WERI-Rb-1 (cell line): ENCODE measurements at regions not wholly inside any gene's neighbourhood (a gene's known extent, or its start where the extent isn't known, plus 50 kb on each side); places are given as distances from the start of the nearest gene placed in this dataset.
"Not testable (repeated sequence)": the region's sequence is repeated elsewhere in the genome, so short reads cannot be mapped to it uniquely, and the experiment has no call there.

Source experiments
- DNase-seq: peaks from one replicate; pipeline ENCODE4 v3.0.0-alpha.2; 2020
- H3K27ac ChIP-seq: fragments of 250-450 bp; sonication (Bioruptor Pico); 2 replicates; pipeline ENCODE4 v1.5.1; 2020; ENCODE audit warnings: mild to moderate bottlenecking, moderate library complexity
- H3K27me3 ChIP-seq: fragments of 250-450 bp; sonication (Bioruptor Pico); 2 replicates; pipeline ENCODE4 v1.5.1; 2021; ENCODE audit warnings: mild to moderate bottlenecking, low read depth, moderate library complexity; ENCODE audit not compliant: insufficient read depth, severe bottlenecking
- H3K36me3 ChIP-seq: fragments of 250-450 bp; sonication (Bioruptor Pico); 2 replicates; pipeline ENCODE4 v1.5.1; 2020; ENCODE audit warnings: mild to moderate bottlenecking, moderate library complexity
- H3K4me3 ChIP-seq: 2 replicates; pipeline ENCODE4 v1.5.1; 2011; ENCODE audit warnings: low read depth, mild to moderate bottlenecking, control low read depth, low read length
- H3K9me3 ChIP-seq: fragments of 250-450 bp; sonication (Bioruptor Pico); 2 replicates; pipeline ENCODE4 v1.5.1; 2021; ENCODE audit warnings: mild to moderate bottlenecking, moderate library complexity; ENCODE audit not compliant: severe bottlenecking
- TF ChIP-seq, protein P1 (sequence below): IDR thresholded peaks from 2 replicates; pipeline ENCODE4 v1.5.1; 2011; ENCODE audit warnings: low read depth, mild to moderate bottlenecking, control low read depth, inconsistent platforms, low read length

GRCh38 chr10:52577047-52577446 is 195.5 kb downstream of the MBL2 start:
- Histone ChIP-seq H3K4me3 (no peak overlapping the region), H3K36me3 (no peaks in the 10 kb centered on the region), H3K9me3 (no peaks in the 10 kb centered on the region), H3K27me3 (peaks cover 2% of the 10 kb centered on the region), H3K27ac (no peak overlapping the region)
- TF ChIP-seq, protein P1, sequence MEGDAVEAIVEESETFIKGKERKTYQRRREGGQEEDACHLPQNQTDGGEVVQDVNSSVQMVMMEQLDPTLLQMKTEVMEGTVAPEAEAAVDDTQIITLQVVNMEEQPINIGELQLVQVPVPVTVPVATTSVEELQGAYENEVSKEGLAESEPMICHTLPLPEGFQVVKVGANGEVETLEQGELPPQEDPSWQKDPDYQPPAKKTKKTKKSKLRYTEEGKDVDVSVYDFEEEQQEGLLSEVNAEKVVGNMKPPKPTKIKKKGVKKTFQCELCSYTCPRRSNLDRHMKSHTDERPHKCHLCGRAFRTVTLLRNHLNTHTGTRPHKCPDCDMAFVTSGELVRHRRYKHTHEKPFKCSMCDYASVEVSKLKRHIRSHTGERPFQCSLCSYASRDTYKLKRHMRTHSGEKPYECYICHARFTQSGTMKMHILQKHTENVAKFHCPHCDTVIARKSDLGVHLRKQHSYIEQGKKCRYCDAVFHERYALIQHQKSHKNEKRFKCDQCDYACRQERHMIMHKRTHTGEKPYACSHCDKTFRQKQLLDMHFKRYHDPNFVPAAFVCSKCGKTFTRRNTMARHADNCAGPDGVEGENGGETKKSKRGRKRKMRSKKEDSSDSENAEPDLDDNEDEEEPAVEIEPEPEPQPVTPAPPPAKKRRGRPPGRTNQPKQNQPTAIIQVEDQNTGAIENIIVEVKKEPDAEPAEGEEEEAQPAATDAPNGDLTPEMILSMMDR, result no peak
- no peak for DNase-seq

DNA sequence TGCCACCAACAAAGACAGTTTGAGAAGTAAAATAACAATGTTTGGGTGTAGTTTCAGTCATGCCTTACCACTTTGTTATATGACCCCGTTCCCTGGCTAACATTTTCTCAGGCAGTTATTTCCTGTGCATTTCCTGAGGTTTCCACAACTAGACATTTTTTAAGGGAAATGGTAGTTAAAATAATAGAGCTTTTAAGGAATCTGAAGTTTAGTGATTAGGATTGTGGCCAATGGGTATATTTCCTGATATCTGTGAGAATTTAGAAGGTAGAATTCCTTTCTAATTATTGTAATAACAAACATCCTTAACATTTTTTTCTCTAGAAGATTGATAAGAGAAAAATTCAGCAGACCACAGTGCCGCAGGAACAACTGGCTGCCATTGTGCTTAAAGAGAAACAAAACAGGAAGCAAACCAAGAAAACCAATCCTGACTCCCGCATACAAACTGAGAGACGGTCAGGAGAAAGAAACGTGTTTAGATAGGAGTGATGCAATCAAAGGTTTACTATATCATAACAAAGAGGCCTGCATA is 193.6 kb downstream of the MBL2 start:
- DNase-seq, result no peak
- no peak overlapping the region for H3K27ac ChIP-seq
- TF ChIP-seq, protein P1, result no peak
- no peaks in the 10 kb centered on the region for H3K36me3 ChIP-seq
- no peak overlapping the region for H3K4me3 ChIP-seq
- no peaks in the 10 kb centered on the region for H3K9me3 ChIP-seq
- peaks cover 2% of the 10 kb centered on the region for H3K27me3 ChIP-seq

DNA sequence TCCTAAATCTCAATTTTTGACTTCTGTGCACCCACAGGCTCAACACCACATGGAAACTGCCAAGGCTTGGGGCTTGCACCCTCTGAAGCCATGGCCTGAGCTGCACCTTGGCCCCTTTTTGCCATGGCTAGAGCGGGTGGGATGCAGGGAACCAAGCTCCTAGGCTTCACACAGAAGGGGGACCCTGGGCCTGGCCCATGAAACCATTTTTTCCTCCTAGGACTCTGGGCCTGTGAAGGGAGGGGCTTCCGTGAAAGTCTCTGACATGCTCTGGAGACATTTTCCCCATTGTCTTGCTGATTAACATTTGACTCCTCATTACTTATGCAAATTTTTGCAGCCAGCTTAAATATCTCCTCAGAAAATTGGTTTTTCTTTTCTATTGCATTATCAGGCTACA is 190.9 kb downstream of the MBL2 start:
- H3K27ac ChIP-seq, H3K27me3 ChIP-seq, DNase-seq, H3K4me3 ChIP-seq, H3K9me3 ChIP-seq, H3K36me3 ChIP-seq: not testable (repeated sequence)

DNA sequence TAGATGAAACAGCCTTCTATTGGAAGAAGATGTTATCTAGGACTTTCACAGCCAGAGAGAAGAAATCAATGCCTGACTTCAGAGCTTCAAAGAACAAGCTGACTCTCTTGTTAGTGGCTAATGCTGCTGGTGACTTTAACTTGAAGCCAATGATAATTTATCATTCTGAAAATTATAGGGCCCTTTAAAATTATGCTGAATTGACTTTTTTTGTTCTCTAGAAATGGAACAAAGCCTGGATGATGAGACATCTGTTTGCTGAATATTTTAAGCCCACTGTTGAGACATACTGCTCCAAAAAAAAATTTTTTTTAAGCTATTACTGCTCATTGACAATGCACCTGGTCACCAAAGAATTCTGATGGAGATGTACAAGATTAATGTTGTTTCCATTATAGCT is 189.2 kb downstream of the MBL2 start:
- DNase-seq, result no peak
- no peaks in the 10 kb centered on the region for H3K27me3 ChIP-seq
- no peaks in the 10 kb centered on the region for H3K36me3 ChIP-seq
- H3K27ac ChIP-seq, result no peak overlapping the region
- H3K9me3 ChIP-seq, result no peaks in the 10 kb centered on the region
- TF ChIP-seq, protein P1, result no peak
- H3K4me3 ChIP-seq, result no peak overlapping the region

GRCh38 chr10:52586710-52587109 is 185.9 kb downstream of the MBL2 start:
- Histone ChIP-seq H3K4me3 (no peak overlapping the region), H3K27me3 (no peaks in the 10 kb centered on the region), H3K9me3 (no peaks in the 10 kb centered on the region), H3K36me3 (no peaks in the 10 kb centered on the region), H3K27ac (no peak overlapping the region)
- no peak for DNase-seq
- TF ChIP-seq, protein P1, result no peak

GRCh38 chr10:52597189-52597863 is 175.3 kb downstream of the MBL2 start:
- Histone ChIP-seq H3K4me3 (no peak overlapping the region), H3K9me3 (no peaks in the 10 kb centered on the region), H3K36me3 (no peaks in the 10 kb centered on the region), H3K27ac (no peak overlapping the region), H3K27me3 (no peaks in the 10 kb centered on the region)
- TF ChIP-seq, protein P1, result no peak
- DNase-seq, result no peak
